Activated CD8-positive, alpha-beta memory T cell treated with anti-CD3 and anti-CD28 coated beads for 48 hours (primary cell): ENCODE measurements at regions not wholly inside any gene's neighbourhood (a gene's known extent, or its start where the extent isn't known, plus 50 kb on each side); places are given as distances from the start of the nearest gene placed in this dataset.
"Not testable (repeated sequence)": the region's sequence is repeated elsewhere in the genome, so short reads cannot be mapped to it uniquely, and the experiment has no call there.

Experiments used
- DNase-seq, 3 experiments: peaks; one replicate each; pipeline ENCODE4 v3.0.0-alpha.2; 2020; ENCODE audit warnings: low read depth in 2 of 3, low spot score in 2 of 3

DNA sequence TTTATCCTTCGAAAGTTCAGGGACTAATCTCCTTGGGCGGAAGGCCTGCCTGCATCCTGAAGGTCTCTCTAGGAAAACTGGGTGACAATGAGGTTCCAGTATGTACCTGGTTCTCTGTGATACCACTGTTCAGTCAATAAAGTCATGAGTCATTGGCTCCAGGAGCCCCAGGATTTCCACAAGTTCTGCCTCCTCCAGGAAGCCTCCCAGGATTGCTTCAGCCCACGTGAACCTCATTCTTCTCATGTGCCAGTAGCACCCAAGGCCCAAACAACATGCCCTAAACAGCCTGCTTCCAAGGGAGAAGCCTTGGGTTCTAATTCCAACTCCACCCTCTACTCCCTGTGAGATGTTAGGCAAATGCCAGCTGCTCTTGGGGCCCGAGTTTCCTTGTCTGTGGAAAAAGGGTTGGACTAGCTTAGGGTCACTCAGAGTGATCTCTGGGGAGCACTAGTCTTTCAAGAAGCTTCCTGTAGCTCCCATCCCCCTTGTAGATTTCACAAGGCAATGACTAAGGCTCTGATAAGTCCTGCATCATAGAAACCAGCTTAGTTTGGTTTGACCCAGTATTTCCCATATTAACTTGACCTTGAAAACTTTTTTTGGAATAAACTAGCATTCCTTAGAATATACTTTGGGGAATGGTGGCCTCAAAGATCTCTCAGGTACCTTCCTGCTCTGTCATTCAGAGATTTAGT lies 118.3 kb upstream of the ATP2B2 start:
- no peak for DNase-seq

DNA sequence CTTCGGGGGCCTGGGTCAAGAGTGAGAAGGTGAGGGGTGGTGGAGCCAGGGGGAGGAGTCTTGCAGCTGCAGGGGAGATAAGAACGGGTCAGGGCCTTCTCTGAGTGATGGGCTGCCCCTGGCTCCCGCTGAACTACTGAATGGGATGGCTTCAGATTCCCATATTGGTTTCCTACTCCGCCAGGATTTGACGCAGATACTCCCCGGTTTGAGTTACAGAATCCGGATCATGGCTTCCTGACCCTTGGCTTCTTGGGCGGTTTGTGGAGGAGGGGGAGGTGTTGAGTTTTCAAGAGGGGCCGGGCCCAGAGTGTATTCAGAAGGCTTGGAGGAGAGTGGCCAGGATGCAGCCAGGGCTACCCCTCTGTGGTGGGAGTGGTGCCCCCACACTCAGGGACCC lies 119.9 kb upstream of the ATP2B2 start:
- DNase-seq: no peak

DNA sequence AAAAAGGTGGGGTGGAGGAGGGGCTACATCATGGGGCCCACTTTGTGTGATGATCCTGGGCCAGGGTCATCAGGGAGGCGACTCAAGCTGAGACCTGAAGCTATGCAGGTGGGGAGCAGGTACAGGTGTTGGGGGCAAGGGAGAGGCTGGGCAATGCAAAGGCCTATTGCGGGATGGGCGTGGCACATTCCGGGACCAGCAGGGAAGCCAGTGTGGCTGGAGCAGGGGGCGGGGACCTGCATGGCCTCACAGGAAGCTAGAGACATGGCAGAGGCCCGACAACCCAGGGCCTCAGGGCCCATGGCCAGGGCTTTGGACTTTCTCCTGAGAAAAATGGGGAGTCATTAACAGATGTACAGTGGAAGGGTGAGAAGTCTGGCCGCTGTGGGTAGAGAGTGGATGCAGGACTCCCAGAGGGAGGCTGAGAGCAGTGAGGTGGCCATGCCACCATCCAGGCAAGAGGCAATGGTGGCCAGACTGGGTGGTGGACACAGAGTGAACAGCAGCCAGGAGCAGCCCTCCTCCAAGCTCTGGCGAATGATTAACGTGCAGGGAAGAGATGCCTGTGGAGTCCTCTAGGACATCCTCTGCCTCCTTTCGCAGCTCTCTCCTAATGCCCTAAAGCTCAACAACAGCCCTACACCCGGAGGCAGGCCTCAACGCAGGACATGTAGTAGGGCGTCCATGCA lies 122.6 kb upstream of the ATP2B2 start:
- DNase-seq: no peak

DNA sequence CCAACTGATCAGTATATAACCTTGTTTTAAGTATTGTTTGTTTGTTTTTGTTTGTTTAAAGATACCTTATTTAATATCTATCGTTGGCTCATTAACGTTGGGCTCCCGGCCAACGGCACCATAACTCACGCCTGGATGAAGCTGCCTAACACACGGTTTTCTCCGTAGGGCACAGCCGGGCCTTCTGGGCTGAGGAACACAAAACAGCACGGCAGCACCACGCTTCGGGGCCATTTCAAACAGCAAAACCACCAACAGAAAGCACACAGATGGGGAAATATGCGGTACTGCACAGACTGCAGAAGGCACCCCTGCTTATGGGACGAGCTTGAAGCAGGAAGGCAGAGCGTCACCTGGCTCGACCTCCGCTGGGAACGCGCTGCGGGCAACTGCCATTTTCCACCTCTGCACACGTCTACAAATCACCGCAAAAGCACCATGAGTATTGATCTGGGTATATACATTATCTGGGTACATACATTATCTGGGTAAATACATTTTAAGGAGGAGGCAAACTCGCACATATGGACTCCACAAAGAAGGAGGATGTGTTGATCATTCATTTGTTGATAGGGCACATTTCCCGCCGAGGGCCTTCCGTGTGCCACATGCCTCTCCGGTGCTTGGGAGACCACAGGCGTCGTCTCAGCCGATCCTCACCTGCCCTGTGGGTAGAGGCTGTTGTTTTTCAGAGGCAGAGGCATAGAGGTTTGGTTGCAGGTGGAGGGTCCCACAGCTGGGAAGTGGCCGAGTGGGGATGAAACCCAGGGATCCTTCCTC lies 123.7 kb upstream of the ATP2B2 start:
- DNase-seq: no peak

DNA sequence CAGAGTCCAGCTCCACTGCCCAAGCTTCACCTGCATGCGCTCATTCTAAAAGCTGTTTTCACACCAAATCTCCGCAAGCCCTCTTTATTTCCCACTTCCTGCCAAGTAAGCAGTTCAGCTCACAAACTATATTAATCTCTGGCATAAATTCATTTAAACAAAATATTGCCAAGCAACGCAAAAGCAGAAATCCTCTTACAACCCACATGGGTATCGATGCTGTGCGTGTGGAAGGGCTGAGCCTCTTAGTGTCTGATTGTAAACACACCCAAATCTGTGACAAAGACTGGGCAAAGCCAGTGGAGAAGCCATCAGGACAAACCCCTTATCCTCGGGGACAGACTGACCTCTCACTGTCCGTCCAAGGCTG lies 124.3 kb upstream of the ATP2B2 start:
- DNase-seq: no peak

DNA sequence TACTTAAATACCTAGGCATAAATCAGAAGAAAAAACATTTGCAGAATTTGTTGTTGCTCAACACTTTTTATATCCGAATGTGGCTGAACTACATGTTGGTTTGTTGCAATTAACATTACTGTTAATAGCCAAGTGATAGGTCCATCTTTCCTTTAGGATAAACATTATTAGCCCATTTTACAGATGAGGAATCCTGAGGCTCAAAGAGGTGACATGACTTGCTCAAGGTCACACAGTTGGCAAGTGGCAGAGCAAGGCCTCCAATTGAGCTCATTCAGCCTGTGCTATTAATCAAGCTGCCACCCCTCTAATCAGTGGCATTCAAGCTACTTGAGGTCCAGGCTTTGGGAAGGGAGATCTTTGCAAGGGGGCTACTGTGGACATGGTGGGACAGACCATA lies 125.8 kb upstream of the ATP2B2 start:
- no peak for DNase-seq

DNA sequence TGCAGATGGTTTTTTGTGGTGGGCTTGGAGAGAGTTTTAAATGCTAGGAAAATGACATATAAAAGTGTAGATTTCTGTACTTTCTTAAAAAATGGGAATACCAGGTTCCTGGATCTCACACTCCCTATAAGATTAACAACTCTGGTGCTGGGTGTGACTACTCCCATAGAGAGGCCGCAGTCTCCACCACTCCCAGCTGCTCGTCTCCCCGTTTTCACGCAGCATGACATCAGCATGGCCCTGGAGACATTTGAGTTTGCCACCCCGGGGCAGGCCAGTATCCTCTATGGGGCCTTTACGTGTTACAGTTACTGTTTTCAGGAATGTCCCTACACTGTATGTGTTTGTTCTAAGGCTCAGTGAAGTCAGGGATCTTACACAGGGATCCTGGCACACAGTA lies 126.7 kb upstream of the ATP2B2 start:
- DNase-seq: no peak

DNA sequence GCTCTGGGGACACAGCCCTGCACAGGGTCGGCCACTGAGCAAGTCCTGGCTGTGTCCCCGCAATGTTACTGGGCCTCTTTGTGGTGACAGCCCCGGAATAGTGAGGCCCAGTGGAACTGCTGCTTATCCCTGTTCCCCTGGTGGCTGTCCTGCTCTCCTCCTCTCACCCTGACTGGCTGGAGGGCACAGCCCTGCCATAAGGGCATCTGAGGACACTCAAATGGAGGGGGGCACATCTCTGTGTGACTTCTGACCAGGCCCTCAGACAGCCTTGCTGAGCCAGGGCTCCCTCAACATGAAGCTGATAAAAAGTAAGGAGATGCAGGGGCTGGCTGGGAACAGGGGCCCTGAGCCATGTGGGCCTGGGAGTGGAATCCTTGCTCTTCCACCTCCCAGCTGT lies 127.4 kb upstream of the ATP2B2 start:
- DNase-seq: no peak

DNA sequence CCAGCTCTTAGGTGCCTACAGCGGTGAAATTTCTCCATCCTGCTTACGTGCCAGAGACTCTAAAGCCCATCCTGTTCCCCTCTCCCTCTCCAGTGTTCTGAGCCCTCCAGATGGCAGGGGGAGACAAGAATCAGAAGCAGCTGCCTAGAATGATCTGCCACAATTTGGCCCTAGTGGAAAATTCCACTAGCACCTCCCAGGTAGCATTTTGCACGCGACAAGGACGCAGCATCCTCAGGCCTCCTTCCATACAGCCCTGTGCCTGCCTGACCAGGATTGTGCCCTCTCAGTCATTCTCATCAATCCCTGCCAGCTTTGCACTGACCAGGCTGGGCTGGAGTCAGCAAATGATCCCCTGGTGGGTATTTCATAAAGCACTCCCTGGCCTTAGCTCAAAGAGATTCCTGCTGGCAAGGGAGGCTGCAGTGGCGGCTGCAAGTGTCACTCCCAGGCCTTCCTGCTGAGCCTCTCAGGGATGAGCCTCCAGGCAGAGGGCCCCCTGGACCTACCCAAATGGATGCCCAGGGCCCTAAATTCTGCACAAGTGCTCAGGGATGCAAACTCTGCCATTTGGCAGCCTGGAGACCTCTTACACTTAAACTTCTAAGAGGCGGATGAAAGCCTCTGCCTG lies 130.2 kb upstream of the ATP2B2 start:
- no peak for DNase-seq

DNA sequence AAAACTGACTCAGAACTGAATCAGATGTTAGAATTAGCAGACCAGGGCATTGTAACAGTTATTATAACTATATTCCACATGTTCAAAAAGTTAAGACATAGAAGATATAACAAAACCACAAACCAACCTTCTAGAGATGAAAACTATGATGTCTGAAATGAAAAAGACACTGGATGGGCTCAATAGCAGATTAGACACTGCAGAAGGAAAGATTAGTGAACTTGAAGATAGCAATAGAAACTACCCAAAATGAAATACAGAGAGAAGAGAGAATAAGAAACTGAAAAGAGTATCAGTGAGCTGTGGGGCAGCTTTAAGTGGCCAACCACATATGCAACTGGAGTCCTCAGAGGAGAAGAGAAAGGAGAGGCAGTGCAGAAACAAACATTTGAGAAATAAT lies 132.0 kb upstream of the ATP2B2 start:
- no peak for DNase-seq

DNA sequence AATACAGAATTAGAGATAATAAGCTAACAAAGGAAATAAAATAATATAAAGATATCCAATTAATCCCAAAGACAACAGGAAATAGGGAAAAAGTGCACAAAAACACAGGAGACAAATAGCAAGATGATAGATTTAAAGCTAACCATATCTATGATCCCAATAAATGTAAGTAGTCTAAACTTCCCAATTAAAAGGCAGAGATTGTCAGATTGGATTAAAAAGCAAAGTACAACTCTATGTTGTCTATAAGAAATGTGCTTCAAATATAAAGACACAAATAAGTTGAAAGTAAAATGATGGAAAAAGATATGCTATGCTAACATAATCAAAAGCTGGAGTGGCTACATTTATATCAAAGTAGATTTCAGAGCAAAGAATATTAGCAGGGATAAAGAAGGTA lies 133.1 kb upstream of the ATP2B2 start:
- DNase-seq: no peak

DNA sequence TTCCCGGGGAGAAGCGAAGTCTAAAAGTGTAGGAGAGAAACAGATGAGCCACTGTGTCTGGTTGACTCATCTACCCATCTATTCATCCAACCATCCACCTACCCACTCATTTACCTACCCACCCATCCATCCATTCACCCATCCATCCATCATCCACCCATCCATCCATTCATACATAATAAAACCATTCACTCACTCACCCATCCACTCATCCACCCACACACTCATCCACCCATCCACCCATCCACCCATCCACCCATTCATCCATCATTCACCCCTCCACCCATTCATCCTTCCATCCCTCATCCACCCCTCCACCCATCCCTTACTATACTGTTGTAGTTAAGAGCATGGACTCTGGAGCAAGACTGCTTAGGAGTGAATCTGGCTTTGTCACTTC lies 136.4 kb upstream of the ATP2B2 start:
- no peak for DNase-seq

DNA sequence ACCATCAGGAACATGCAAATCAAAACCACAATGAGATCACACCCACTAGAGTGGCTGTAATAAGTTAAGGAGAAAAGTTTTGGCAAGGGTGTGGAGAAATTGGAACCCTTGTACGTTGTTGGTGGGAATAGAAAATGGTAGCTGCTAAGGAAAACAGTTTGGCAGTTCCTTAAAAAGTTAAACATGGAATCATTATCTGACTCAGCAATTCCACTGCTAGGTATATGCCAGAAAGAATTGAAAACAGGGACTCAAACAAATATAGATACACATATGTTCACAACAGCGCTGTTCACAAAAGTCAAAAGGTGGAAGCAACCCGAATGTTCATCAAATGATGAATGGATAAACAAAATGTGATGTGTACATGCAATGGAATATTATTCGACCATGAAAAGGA lies 138.8 kb upstream of the ATP2B2 start:
- DNase-seq: no peak

DNA sequence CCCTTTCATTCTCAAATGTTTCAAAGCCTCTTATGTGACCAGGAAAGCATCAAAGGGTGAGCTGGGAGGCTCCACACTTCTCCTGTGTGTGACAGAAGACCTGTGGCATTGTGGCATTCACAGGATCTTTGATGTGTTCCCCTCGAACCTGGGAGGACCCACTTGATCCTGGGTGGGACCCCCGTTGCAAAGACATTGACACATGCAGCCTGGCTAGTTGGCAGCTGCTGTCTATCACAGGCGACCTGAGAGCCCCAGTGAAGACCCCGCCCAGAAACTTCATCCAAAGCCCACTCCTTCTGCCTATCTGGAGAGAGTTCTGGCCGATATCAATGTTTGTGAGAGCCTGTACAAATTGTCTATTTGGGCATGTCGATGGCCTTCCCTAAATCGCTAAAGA lies 140.4 kb upstream of the ATP2B2 start:
- DNase-seq: no peak

DNA sequence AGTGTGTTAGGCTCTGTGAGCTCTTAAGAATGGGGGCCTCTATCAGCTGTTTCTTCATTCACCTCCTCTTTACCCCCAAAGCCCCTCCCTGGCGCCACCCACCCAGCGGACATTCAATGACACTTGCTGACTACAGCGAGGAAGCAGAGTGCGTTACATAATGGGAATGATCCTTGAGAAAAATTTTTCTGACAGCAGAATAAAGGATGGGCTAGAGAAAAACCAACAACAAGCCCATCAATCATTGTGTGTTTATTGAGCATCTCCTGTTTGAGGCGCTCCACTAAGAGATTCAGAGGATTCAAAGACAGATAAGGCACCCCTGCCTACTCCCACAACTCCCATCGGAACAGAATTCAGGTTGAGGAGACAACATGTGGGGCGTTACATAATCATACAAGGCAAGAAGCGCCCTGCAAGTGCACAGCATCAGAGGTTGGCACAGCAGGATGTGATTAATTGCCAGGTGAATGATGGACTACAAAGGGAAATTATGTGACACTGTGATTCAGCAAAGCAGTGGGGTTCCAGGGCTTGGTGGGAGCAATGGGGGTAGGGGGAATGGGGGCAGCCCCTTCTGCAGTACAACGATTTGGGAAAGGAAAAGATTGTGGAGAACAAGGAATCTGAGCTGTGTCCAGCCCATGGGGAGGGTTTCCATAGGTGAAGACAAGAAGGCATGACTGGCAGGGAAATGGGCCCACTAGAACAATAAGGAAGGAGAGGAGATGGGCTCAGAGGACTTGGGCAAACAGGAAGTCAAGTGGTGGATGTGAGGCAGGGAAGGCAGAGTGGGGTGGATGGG lies 141.3 kb upstream of the ATP2B2 start:
- DNase-seq: no peak

DNA sequence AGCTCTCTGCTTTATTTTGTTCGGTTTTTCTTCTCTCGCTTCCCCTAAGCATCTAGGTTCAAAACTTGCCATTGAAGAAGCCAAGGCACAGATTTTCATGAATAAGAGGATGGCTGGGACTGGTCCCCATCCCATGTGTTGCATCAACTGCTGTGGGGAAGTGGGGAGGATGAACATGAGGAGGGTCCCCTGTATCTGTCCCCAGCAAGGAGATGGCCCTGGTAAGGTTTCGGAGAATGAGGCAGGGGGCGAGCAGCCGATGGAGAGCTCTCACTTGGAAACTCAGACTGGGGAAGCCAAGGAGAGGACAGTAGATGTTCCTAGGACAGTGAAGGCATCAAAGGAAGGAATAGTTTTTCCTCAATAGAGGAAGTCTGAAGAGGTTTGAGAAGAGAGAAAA lies 142.0 kb upstream of the ATP2B2 start:
- DNase-seq: no peak

DNA sequence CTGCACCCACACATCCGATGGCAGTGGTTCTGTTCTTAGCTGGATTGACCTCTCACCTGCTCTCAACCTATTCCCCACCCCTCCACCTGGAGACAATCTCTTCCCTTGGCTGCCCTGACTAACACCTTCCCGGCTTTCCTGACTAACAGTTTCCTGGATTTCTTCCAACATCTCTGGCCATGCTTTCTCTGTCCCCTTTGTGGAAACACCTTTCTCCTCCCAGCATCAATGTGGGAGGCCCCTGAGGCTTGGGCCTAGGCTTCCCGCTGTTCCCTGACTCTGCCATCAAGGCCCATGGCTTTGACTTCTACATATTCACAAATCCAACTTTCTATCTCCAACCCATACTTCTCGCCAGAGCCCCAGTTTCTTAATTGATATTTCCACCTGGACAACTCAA lies 142.8 kb upstream of the ATP2B2 start:
- DNase-seq: no peak

DNA sequence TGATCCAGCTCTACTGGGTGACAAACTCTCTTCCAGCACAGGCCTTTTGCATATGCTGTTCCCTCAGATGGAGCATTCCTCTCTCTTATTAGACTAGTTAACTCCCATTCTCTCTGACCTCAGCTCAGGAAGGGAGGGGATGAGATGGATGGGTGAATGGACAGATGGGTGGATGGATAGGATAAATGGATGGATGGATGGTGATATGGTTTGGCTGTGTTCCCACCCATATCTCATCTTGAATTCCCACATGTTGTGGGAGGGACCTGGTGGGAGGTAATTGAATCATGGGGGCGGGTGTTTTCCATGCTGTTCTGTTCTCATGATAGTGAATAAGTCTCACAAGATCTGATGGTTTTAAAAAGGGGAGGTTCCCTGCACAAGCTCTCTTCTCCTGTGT lies 144.1 kb upstream of the ATP2B2 start:
- not testable (repeated sequence) for DNase-seq

DNA sequence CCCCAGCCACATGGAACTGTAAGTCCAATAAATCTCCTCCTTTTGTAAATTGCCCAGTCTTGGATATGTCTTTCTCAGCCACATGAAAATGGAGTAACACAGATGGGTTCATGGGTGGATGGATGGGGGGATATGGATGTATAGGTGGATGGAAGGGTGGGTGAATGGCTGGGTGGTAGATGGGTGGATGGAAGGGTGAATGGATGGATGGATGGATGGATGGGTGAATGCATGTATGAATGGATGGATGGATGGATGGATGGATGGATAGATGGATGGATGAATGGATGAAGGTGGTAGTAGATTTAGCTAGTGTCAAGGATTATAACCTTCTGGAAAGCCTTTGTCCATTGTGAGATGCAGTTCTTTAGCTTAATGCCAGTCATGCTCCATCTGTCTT lies 146.1 kb upstream of the ATP2B2 start:
- no peak for DNase-seq

DNA sequence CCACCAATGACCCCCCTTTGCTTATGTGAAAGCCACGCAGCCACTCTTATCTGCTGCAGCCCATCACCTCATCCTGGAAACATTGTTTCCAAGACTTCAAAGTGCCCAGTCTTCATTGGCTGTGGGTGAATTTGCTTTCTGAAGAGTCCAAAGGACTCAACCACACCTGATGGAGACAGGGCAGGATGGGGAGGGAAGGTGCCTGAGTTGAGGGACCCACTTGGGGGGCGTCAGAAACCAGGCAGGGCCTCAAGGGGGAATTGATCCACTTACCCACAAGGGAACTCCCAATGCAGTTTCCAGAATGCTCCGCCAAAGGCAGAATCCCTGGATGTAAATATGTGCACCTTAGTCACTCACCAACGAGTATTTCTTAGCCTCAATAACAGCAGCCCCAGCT lies 147.9 kb upstream of the ATP2B2 start:
- DNase-seq: no peak
